Adipocyte (in vitro differentiated cells): ENCODE measurements at regions not wholly inside any gene's neighbourhood (a gene's known extent, or its start where the extent isn't known, plus 50 kb on each side); places are given as distances from the start of the nearest gene placed in this dataset.

Experiments
- DNase-seq: peaks from one replicate; pipeline ENCODE4 v3.0.0-alpha.2; 2015; ENCODE audit warnings: low read depth
- H3K27me3 ChIP-seq: replicated peaks from 2 replicates; pipeline ENCODE4 v1.7.0; 2013; ENCODE audit warnings: mild to moderate bottlenecking, low read length, moderate library complexity; ENCODE audit not compliant: control insufficient read depth, insufficient read depth
- H3K36me3 ChIP-seq: 2 replicates; pipeline ENCODE4 v1.7.0; 2013; ENCODE audit warnings: low read length, mild to moderate bottlenecking, moderate library complexity; ENCODE audit not compliant: control insufficient read depth, insufficient read depth, severe bottlenecking
- H3K4me1 ChIP-seq: 2 replicates; pipeline ENCODE4 v1.7.0; 2013; ENCODE audit warnings: mild to moderate bottlenecking, low read length, moderate library complexity; ENCODE audit not compliant: control insufficient read depth, insufficient read depth
- H3K4me3 ChIP-seq: 2 replicates; pipeline ENCODE4 v1.7.0; 2013; ENCODE audit warnings: mild to moderate bottlenecking, low read length, moderate library complexity
- H3K9ac ChIP-seq: 2 replicates; pipeline ENCODE4 v1.7.0; 2013; ENCODE audit warnings: mild to moderate bottlenecking, low read length, moderate library complexity
- H3K9me3 ChIP-seq: 2 replicates; pipeline ENCODE4 v1.7.0; 2013; ENCODE audit warnings: mild to moderate bottlenecking, low read length, moderate library complexity; ENCODE audit not compliant: control insufficient read depth

GRCh38 chr1:36560177-36560576 lies 77.5 kb upstream of the CSF3R start:
- Histone ChIP-seq H3K27me3 (peaks cover 44% of the 10 kb centered on the region), H3K9ac (no peak overlapping the region), H3K4me1 (no peaks in the 10 kb centered on the region), H3K36me3 (no peaks in the 10 kb centered on the region), H3K4me3 (no peak overlapping the region), H3K9me3 (no peaks in the 10 kb centered on the region)
- DNase-seq: no peak

GRCh38 chr1:36559061-36559460 lies 76.3 kb upstream of the CSF3R start:
- no peaks in the 10 kb centered on the region for H3K9me3 ChIP-seq
- DNase-seq: no peak
- H3K27me3 ChIP-seq: peaks cover 47% of the 10 kb centered on the region
- H3K4me3 ChIP-seq: no peak overlapping the region
- H3K4me1 ChIP-seq: no peaks in the 10 kb centered on the region
- H3K36me3 ChIP-seq: no peaks in the 10 kb centered on the region
- no peak overlapping the region for H3K9ac ChIP-seq

DNA sequence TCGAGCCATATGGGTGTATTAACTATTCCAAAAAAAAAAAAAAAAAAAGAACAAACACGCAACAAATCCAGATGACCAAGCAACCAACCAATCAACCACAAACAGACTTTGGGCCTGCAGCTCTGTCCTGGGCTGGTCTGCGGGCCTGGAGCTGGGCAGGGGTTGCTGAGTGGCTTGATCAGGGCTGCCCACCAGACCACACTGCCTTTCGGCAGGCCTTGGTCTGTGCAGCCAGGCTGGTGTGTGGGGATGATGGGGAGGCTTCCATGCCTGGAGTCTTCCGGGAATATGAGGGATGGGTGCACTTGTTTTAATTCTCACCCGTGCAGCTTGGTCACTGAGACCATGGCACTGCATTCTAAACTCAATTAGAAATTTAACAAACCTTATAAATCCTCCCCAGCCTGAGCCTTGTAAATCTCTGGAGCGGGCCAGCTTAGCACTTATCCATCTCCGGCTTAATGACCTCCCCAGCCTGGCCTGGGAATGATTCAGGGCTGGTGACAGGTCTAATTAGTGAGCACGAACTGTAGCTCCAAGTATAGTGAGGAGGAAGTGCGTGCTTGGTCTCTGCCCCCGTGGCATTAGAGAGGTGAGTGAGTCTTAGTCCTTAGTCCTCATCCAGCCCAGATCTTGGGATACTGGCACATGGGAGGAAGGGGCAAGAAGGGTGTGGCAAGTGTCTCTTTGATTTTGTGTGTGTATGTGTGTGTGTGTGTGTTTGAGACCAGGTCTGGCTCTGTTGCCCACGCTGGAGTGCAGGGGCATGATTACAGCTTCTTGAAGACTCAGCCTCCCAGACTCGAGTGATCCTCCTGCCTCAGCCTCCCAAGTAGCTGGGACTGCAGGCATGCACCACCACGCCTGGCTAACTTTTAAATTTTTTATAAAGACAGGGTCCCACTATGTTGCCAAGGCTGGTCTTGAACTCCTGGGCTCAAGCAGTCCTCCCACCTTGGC lies 74.6 kb upstream of the CSF3R start:
- H3K9ac ChIP-seq: no peak overlapping the region
- no peak for DNase-seq
- no peak overlapping the region for H3K4me3 ChIP-seq
- H3K36me3 ChIP-seq: no peaks in the 10 kb centered on the region
- H3K9me3 ChIP-seq: no peaks in the 10 kb centered on the region
- H3K27me3 ChIP-seq: peaks cover 59% of the 10 kb centered on the region
- no peaks in the 10 kb centered on the region for H3K4me1 ChIP-seq

GRCh38 chr1:36555041-36555440 lies 72.3 kb upstream of the CSF3R start:
- Histone ChIP-seq H3K27me3 (peaks cover 67% of the 10 kb centered on the region), H3K4me1 (no peaks in the 10 kb centered on the region), H3K9me3 (no peaks in the 10 kb centered on the region), H3K9ac (no peak overlapping the region), H3K4me3 (no peak overlapping the region), H3K36me3 (no peaks in the 10 kb centered on the region)
- DNase-seq: no peak

DNA sequence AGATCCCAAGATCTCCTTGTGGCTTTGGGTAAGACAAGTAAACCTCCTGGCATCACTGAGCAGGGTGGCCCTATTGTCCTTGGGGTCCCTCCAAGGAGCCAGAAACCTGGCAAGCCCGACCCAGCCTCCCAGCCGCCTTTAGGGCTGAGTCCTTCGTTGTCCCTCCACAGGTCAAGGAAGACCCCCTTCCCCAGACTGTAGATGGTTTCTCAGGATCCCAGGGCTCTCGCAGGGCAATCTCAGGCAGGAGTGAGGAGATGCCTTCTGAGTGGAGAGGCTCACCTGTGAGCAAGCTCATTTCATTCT lies 71.6 kb upstream of the CSF3R start:
- Histone ChIP-seq H3K36me3 (no peaks in the 10 kb centered on the region), H3K9me3 (no peaks in the 10 kb centered on the region), H3K4me3 (no peak overlapping the region), H3K4me1 (no peaks in the 10 kb centered on the region), H3K9ac (no peak overlapping the region), H3K27me3 (peaks cover 69% of the 10 kb centered on the region)
- DNase-seq: no peak

GRCh38 chr1:36553591-36554322 lies 71.0 kb upstream of the CSF3R start:
- no peaks in the 10 kb centered on the region for H3K4me1 ChIP-seq
- DNase-seq: peak; percentile 67
- H3K4me3 ChIP-seq: no peak overlapping the region
- no peak overlapping the region for H3K9ac ChIP-seq
- no peaks in the 10 kb centered on the region for H3K36me3 ChIP-seq
- no peaks in the 10 kb centered on the region for H3K9me3 ChIP-seq
- peaks cover 69% of the 10 kb centered on the region for H3K27me3 ChIP-seq

DNA sequence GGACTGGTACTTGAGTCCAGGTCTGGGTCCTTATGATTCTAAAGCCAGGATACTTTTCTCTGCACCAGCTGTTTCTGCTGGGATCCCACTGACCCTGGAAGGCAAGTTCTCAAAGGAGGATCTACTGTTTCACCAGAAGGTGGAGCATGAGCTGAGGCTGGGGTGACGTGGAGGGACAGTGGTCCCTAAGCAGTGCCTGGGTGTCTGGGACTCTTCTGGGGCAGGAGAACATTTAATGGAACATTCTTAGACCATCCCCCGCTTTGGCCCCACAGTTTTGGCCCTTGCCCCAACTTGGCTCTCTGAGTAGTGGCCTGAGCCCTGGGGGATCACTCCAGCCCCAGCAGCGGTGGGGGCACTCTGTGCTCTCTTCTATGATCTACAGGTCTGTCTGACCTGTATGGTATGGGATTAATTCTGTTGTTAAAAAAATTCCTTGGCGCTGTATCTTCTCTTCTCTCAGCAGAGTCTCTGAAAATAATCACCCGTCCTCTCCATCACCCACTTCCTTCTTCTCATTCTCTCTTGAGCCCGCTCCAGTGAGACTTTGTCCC lies 60.3 kb upstream of the CSF3R start:
- H3K9me3 ChIP-seq: no peaks in the 10 kb centered on the region
- no peak overlapping the region for H3K9ac ChIP-seq
- no peaks in the 10 kb centered on the region for H3K4me1 ChIP-seq
- no peaks in the 10 kb centered on the region for H3K36me3 ChIP-seq
- H3K27me3 ChIP-seq: peaks cover 26% of the 10 kb centered on the region
- H3K4me3 ChIP-seq: no peak overlapping the region
- DNase-seq: peak; percentile 3

DNA sequence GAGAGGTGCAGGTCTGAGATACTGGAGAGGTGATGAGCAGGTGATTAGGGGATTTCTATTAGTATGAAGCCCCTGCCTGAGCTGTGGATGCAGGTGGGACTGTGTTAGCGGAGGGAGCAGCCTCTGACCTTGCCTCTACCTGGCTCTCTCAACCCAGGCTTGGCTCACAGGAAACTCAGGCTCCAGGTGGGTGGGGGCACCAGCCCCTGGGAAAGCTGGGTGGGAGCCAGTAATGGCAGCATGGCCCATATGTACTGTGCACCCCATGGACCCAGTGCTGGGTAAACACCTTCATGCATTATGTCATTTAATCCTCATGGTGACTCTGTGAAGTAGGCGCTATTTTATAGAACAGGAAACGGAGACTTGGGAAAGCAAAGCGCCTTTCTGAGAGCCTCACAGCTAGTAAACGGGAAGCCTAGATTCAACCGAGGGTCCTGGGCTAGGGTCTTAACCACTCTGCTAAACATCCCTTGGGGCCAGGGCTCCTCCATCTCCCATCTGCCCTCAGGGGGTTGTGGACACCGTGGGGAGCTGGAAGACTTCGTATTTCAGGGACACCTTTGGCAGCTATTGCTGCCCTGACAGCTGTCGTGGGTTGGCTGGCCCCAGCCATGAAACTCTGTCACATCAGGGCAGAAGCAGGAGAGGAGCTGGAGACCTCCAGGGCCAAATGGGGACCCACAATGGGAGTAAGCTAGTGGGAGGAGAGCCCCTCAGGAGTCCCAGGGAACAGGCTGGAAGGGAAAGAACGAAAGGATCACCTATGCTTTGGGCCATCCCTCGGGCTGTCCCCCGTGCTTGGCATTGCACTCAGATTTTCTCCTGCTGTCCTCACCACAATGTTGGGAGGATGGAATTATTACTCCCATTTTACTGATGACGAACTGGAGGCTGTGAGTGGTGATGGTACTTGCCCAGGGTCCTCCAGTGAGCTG lies 59.6 kb upstream of the CSF3R start:
- H3K4me1 ChIP-seq: no peaks in the 10 kb centered on the region
- no peak overlapping the region for H3K4me3 ChIP-seq
- no peak overlapping the region for H3K9ac ChIP-seq
- H3K27me3 ChIP-seq: peaks cover 31% of the 10 kb centered on the region
- no peak for DNase-seq
- H3K9me3 ChIP-seq: no peaks in the 10 kb centered on the region
- H3K36me3 ChIP-seq: no peaks in the 10 kb centered on the region

DNA sequence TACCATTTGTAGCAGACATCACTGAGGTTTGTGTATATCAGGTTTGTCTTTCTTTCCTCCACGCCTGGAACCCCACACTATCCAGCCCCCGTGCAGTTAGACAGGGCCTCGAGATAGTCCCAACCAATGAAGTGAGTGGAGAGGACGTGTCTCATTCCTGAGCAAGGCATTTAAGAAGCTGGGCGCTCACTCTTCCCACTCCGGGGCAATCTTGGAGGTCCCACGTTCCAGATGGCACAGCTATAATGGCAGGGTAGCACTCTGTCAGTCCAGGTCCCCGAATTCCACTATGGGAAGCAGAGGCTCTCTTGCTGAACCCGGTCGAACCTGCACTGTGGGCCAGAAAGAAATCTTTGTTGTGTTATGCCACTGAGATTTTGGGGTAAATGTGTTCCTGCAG lies 57.3 kb upstream of the CSF3R start:
- peaks cover 40% of the 10 kb centered on the region for H3K27me3 ChIP-seq
- H3K4me1 ChIP-seq: no peaks in the 10 kb centered on the region
- H3K9me3 ChIP-seq: no peaks in the 10 kb centered on the region
- no peak overlapping the region for H3K9ac ChIP-seq
- DNase-seq: no peak
- no peak overlapping the region for H3K4me3 ChIP-seq
- no peaks in the 10 kb centered on the region for H3K36me3 ChIP-seq

GRCh38 chr1:36539526-36539925 lies 56.8 kb upstream of the CSF3R start:
- Histone ChIP-seq H3K9ac (no peak overlapping the region), H3K27me3 (peaks cover 44% of the 10 kb centered on the region), H3K4me3 (no peak overlapping the region), H3K36me3 (no peaks in the 10 kb centered on the region), H3K9me3 (no peaks in the 10 kb centered on the region), H3K4me1 (no peaks in the 10 kb centered on the region)
- DNase-seq: no peak
